ENCODE measurements at regions not wholly inside any gene's neighbourhood (a gene's known extent, or its start where the extent isn't known, plus 50 kb on each side); places are given as distances from the start of the nearest gene placed in this dataset.

DNA sequence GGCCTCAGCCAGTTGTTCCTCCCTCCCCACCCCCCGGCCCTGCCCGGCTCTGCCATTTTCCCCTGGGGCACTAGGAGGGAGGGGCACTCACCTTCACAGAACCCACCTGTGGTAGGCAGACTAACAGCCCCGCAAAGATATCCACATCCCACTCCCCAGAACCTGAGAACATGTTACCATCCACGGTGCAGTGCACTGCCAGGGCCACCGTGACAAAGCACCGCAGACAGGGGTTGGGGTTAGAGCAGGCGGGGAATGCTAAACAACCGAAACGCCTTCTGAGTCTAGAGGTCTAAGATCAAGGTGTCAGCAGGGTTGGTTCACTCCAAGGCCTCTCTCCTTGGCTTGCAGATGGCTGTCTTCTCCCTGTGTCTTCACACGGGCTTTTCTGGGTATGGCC is 57.4 kb upstream of the NCOR2 start:
- TF ChIP-seq, protein P1, sequence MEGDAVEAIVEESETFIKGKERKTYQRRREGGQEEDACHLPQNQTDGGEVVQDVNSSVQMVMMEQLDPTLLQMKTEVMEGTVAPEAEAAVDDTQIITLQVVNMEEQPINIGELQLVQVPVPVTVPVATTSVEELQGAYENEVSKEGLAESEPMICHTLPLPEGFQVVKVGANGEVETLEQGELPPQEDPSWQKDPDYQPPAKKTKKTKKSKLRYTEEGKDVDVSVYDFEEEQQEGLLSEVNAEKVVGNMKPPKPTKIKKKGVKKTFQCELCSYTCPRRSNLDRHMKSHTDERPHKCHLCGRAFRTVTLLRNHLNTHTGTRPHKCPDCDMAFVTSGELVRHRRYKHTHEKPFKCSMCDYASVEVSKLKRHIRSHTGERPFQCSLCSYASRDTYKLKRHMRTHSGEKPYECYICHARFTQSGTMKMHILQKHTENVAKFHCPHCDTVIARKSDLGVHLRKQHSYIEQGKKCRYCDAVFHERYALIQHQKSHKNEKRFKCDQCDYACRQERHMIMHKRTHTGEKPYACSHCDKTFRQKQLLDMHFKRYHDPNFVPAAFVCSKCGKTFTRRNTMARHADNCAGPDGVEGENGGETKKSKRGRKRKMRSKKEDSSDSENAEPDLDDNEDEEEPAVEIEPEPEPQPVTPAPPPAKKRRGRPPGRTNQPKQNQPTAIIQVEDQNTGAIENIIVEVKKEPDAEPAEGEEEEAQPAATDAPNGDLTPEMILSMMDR (IDR thresholded peaks at IDR 0.05; ENCODE audit: insufficient read depth, low read depth, low read length), result no peak
- TF ChIP-seq EZH2 (IDR thresholded peaks at IDR 0.05; ENCODE audit: insufficient read depth, low read length), result no peak
